Body of pancreas (tissue), 4 donors: ENCODE measurements at regions not wholly inside any gene's neighbourhood (a gene's known extent, or its start where the extent isn't known, plus 50 kb on each side); places are given as distances from the start of the nearest gene placed in this dataset.

Experiments
- CTCF ChIP-seq, 7 experiments: fragments of 450-650 bp in 4 of 7; fragments of 200-600 bp in 3 of 7; sonication (generic) in 3 of 7; IDR thresholded peaks; one replicate each; pipeline ENCODE4 v1.5.1; 2016 to 2019; ENCODE audit warnings: antibody characterized with exemption in 7 of 7
- POLR2A ChIP-seq, 3 donors: fragments of 450-650 bp; IDR thresholded peaks; one replicate each; pipeline ENCODE4 v1.6.1; 2016; ENCODE audit warnings: antibody characterized with exemption in 3 of 3, mild to moderate bottlenecking in 2 of 3

GRCh38 chr10:56745490-56745889 is 384.4 kb upstream of the ZWINT start:
- TF ChIP-seq CTCF (IDR thresholded peaks at IDR 0.05) (no peak), POLR2A (IDR thresholded peaks at IDR 0.05) (no peak)
